Cerebellar nuclear complex (tissue), 1 donor: ENCODE measurements at regions not wholly inside any gene's neighbourhood (a gene's known extent, or its start where the extent isn't known, plus 50 kb on each side); places are given as distances from the start of the nearest gene placed in this dataset.
"Not testable (repeated sequence)": the region's sequence is repeated elsewhere in the genome, so short reads cannot be mapped to it uniquely, and the experiment has no call there.

Experiments
- DNase-seq, 2 experiments: peaks; one replicate each; lab custom pipeline; 2025; lab: John Stamatoyannopoulos, UW

GRCh38 chr5:91632871-91633270, 249.8 kb upstream of the ARRDC3 start:
- no peak for DNase-seq

DNA sequence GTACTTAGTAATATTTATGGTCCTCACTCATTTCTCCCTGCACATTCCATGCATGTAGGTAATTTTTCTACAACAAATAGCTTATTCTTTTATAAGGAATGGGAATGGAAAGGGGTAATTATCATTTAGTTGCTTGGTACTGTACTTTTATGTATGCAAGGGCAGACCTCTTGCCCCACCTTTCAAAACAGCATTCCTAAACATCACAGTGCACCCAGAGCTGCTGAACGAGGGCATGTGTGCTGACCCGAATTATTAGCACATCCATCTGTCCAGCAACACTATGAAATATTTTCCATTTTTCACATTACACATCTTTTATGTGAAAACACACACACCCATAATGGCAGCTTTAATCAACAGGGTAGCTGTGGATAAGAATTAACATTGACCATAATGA, 228.6 kb upstream of the ARRDC3 start:
- DNase-seq, result no peak

- DNase-seq, result no peak
These were observed 224.6 kb upstream of the ARRDC3 start for GRCh38 chr5:91607675-91608074.

GRCh38 chr5:91599863-91600262, 216.7 kb upstream of the ARRDC3 start:
- no peak for DNase-seq

DNA sequence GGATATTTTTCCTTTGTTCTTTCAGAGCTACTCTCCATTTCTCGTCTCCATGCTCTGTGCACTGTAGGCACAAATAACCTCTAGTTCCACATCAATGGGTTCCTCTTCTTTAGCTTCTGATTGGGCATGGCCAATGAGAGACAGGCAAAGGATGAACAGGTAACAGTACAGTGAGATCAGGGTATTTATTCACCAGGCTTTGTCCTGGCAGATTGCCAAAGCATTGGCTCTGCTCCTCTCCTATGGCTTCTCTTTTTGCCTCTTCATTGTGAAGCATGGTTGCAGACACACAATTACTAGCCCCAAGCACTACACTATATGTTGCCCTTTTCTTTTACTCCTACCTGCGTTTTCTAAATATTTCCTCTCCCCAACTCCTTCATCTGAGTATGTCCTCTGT, 215.1 kb upstream of the ARRDC3 start:
- DNase-seq, result no peak

- DNase-seq, result no peak
These were observed 212.3 kb upstream of the ARRDC3 start for GRCh38 chr5:91595424-91595823.

DNA sequence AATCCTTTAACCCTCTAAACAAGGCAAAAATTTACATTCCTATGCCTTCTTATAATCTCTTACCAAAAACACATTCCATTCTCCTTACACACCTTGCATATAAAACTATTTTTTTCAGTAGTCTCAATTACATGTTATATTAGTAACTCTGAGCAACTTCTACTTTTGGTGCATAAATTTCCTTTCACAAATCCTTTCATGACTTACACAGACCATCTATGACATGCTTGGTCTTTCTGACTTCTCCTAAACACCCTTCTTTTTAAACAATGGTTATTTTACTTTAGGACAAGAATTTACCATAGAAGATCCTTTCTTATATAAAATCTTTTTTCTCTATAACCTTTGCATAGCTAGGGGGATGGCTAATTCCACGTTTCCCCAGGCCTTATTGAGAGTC, 208.0 kb upstream of the ARRDC3 start:
- DNase-seq, result no peak

DNA sequence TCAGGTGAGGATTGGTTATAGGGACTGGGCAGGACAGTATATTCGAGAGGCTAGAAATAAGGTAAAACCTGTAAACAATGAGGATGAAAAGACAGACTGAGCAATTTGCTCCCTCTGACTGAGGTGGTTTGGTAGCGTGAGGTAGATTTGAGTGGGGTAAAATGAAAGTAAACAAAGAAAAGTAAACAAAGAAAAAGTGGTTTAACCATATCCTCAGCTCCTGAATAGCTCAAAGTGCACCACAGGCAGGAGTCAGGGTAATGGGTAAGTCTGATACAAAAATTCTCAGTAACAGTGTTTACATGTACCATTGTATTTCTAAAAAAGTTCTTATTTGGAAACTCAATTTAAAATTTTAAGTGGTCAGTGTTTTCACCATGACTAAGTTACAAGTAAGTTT, 203.1 kb upstream of the ARRDC3 start:
- no peak for DNase-seq

DNA sequence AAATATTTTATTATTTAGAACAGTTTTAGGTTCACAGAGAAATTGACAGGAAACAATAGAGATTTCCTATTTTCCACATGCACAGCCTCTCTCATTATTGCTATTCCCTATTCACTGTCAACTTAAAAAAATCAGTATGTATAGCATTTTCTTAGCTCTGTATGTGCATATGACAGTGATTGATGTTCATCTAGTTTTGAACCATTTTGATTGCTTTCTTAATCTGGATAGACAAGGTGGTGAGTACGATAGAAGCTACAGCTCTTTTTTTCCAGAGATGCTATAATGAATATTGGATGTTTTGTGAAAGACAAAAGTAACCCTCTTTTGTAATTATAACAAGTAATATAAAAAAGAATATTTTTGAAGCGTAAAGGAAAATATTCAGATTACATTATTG, 201.2 kb upstream of the ARRDC3 start:
- no peak for DNase-seq

DNA sequence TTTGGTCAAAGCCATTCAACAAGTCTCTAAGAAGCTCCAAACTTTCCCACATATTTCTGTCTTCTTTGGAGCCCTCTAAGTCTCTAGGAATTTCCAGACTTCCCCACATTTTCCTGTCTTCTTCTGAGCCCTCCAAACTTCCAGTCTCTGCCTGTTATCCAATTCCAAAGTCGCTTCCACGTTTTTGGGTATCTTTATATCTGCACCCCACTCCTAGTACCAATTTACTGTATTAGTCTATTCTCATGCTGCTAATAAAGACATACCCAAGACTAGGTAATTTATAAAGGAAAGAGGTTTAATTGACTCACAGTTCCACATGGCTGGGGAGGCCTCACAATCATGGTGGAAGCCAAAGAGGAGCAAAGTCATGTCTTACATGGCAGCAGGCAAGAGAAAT, 182.9 kb upstream of the ARRDC3 start:
- DNase-seq, result not testable (repeated sequence)

- no peak for DNase-seq
These were observed 179.8 kb upstream of the ARRDC3 start for GRCh38 chr5:91562922-91563321.

- DNase-seq, result no peak
These were observed 158.6 kb upstream of the ARRDC3 start for GRCh38 chr5:91541696-91542095.

DNA sequence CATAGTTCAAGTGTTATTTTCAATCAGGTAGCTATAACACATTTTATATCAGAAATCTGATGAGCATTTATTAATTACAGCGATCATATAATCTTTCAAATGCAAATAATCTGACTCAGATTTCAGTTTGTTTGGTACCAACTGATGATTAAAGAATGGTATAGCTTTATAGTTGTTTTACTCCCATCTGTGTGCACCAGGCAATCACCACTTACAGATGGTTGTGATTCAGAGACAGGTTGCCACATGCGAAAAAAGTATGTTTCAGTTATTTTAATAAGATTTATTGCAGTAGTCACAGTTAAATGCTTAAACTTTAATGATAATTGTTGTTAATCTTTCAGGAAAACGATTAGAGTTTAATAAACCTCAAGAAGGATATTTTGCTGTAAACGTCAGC, 155.1 kb upstream of the ARRDC3 start:
- DNase-seq, result no peak

- DNase-seq, result no peak
These were observed 152.4 kb upstream of the ARRDC3 start for GRCh38 chr5:91535499-91535898.

- DNase-seq, result no peak
These were observed 151.2 kb upstream of the ARRDC3 start for GRCh38 chr5:91534332-91534731.

GRCh38 chr5:91532779-91533178, 149.7 kb upstream of the ARRDC3 start:
- no peak for DNase-seq

GRCh38 chr5:91532281-91532680, 149.2 kb upstream of the ARRDC3 start:
- no peak for DNase-seq

- no peak for DNase-seq
These were observed 145.7 kb upstream of the ARRDC3 start for GRCh38 chr5:91528831-91529230.

- no peak for DNase-seq
These were observed 138.7 kb upstream of the ARRDC3 start for GRCh38 chr5:91521785-91522184.

- no peak for DNase-seq
These were observed 138.2 kb upstream of the ARRDC3 start for GRCh38 chr5:91521334-91521733.

DNA sequence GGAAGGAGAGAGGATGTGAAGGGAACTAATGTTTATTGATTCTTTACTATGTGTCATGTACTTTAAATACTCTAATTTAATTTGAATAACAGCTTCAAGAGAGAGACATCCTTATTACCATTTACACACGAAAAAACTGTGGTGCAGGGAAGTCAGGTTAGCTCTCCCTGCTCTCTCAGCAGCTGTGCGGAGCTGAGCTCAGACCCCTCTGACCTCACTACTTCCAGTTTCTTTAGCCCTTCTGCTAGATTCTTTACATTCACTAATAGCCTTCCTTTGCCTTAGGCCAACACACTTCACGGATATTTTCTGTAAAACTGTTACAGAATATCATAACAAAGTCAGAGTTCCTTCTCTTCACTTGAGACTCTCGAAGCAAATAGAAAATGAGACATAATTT, 131.3 kb upstream of the ARRDC3 start:
- no peak for DNase-seq

DNA sequence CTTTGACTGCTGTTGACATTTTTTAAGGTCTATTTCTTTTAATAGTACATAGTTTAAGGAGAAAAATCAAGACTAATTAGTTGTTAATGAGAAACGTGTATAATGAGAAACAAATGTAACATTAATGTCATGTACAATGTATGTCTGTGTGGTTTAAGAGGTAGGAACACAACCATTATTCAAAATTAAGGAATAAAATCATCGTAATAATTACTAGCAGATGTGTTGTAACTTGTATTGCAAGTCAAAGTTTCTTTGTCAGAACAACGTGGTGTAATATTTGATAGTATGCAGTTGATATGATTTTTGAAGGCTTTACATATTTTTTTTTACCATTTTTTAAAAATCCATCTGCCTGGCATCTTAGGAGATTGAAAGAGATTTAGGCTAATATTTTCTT, 120.2 kb upstream of the ARRDC3 start:
- no peak for DNase-seq

GRCh38 chr5:91500758-91501157, 117.6 kb upstream of the ARRDC3 start:
- no peak for DNase-seq

DNA sequence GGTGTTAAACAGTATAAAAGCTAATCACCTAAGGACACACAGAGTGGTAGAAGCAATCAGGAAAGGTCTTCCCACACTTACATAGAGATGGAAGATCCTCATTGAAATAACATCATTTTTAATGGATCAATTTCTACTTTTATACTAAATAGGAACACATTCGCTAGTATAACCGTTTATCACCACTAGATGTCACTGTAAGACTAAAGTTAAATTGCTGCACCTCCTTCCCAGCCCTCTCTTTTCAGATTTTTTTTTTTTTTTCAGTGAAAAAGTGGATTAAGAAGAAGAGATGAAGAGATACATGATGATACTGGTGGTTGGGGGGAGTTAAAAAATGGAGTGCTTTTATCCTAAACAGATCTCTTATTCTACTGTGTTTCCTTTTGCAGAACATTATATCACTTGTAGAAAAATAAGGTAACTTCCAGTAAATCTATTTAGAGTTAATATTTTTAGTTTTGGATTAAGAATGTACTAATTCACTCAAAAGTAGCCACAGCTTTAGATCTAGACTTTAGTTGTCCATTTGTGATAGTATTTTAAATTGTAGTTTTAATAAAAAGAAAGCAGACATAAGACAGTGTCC, 116.9 kb upstream of the ARRDC3 start:
- DNase-seq, result no peak

GRCh38 chr5:91495699-91496098, 112.6 kb upstream of the ARRDC3 start:
- DNase-seq, result no peak
